ENCODE measurements at regions not wholly inside any gene's neighbourhood (a gene's known extent, or its start where the extent isn't known, plus 50 kb on each side); places are given as distances from the start of the nearest gene placed in this dataset.

DNA sequence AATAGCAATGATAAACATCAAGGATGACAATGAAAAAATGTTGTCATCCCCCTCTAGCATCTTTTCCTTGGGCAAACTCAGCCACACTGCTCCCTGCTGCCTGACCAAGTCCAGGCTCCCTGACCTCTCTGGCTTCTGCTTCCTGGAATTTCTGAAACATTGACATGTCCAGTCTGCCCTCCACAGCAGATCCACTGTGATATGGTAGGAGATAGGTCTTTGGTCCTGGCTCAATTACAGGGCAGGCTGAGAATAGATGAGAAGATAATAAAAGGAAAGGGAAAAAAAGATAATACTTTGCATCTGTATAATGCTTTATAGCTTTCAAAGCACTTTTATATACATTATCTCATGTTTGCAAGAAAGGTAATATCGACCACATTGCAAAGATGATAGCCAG, 417.7 kb downstream of the BUD13 start:
- TF ChIP-seq, protein P1, sequence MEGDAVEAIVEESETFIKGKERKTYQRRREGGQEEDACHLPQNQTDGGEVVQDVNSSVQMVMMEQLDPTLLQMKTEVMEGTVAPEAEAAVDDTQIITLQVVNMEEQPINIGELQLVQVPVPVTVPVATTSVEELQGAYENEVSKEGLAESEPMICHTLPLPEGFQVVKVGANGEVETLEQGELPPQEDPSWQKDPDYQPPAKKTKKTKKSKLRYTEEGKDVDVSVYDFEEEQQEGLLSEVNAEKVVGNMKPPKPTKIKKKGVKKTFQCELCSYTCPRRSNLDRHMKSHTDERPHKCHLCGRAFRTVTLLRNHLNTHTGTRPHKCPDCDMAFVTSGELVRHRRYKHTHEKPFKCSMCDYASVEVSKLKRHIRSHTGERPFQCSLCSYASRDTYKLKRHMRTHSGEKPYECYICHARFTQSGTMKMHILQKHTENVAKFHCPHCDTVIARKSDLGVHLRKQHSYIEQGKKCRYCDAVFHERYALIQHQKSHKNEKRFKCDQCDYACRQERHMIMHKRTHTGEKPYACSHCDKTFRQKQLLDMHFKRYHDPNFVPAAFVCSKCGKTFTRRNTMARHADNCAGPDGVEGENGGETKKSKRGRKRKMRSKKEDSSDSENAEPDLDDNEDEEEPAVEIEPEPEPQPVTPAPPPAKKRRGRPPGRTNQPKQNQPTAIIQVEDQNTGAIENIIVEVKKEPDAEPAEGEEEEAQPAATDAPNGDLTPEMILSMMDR (IDR thresholded peaks at IDR 0.05; ENCODE audit: low read length), result no peak
- TF ChIP-seq EZH2 (IDR thresholded peaks at IDR 0.05; ENCODE audit: borderline replicate concordance, low read length), result no peak

All from OCI-LY1 (cell line).